PFSK-1 (cell line): ENCODE measurements at regions not wholly inside any gene's neighbourhood (a gene's known extent, or its start where the extent isn't known, plus 50 kb on each side); places are given as distances from the start of the nearest gene placed in this dataset.

Source experiments
- FOXP2 ChIP-seq: optimal IDR thresholded peaks from 2 replicates; pipeline ENCODE3; 2011; ENCODE audit warnings: borderline replicate concordance, control low read depth, inconsistent platforms; ENCODE audit not compliant: insufficient read depth; ENCODE audit errors: extremely low read length, extremely low read depth
- POLR2AphosphoS5 ChIP-seq: IDR thresholded peaks from 2 replicates; pipeline ENCODE4 v1.6.1; 2012; ENCODE audit warnings: low read depth, mild to moderate bottlenecking, control low read depth, low read length, moderate library complexity
- REST ChIP-seq, 2 experiments: IDR thresholded peaks; 2 replicates each; pipeline versions ENCODE4 v1.6.1 to v1.8.0; 2011 to 2012; ENCODE audit warnings: low read depth in 2 of 2, low read length in 2 of 2, control low read depth in 1 of 2, inconsistent platforms in 1 of 2, mild to moderate bottlenecking in 1 of 2, moderate library complexity in 1 of 2; ENCODE audit not compliant: insufficient read depth in 1 of 2
- SIN3A ChIP-seq: IDR thresholded peaks from 2 replicates; pipeline ENCODE4 v1.6.1; 2012; ENCODE audit warnings: mild to moderate bottlenecking, low read length, moderate library complexity, borderline replicate concordance; ENCODE audit not compliant: insufficient read depth
- TAF1 ChIP-seq: IDR thresholded peaks from 2 replicates; pipeline ENCODE4 v1.6.1; 2012; ENCODE audit warnings: low read length, control low read depth, borderline replicate concordance; ENCODE audit not compliant: insufficient read depth

GRCh38 chr10:64430690-64431323 is 909.6 kb downstream of the REEP3 start:
- TF ChIP-seq REST (IDR thresholded peaks at IDR 0.05; ENCODE audit: insufficient read depth in 1 of 2, low read depth in 2 of 2, low read length in 2 of 2) (no peak), POLR2AphosphoS5 (no peak), SIN3A (no peak), TAF1 (no peak), FOXP2 (no peak)
